Neural cell (in vitro differentiated cells): ENCODE measurements at regions not wholly inside any gene's neighbourhood (a gene's known extent, or its start where the extent isn't known, plus 50 kb on each side); places are given as distances from the start of the nearest gene placed in this dataset.

Source experiments
- H2AFZ ChIP-seq: fragments of 200-600, 300-800 bp; sonication (generic), shearing (Covaris generic); 2 replicates; pipeline ENCODE4 v1.6.0; 2014; ENCODE audit warnings: low read depth, mild to moderate bottlenecking, antibody characterized with exemption, low read length, moderate library complexity
- H3F3A ChIP-seq: fragments of 200-600 bp; shearing (Covaris generic); 2 replicates; pipeline ENCODE4 v1.6.1; 2016; ENCODE audit warnings: mild to moderate bottlenecking, moderate library complexity, mixed read lengths, antibody characterized with exemption, low read length; ENCODE audit not compliant: insufficient read depth, poor library complexity, severe bottlenecking
- H3K27ac ChIP-seq: fragments of 200-600, 300-800 bp; sonication (generic), shearing (Covaris generic); 2 replicates; pipeline ENCODE4 v1.5.1; 2014; ENCODE audit warnings: mild to moderate bottlenecking, low read length, moderate library complexity
- H3K27me3 ChIP-seq: fragments of 300-800, 200-600 bp; sonication (generic), shearing (Covaris generic); 2 replicates; pipeline ENCODE4 v1.6.0; 2014; ENCODE audit warnings: mild to moderate bottlenecking, low read depth, low read length, moderate library complexity; ENCODE audit not compliant: insufficient read depth
- H3K36me3 ChIP-seq: fragments of 300-800, 200-600 bp; sonication (generic), shearing (Covaris generic); 2 replicates; pipeline ENCODE4 v1.5.1; 2014; ENCODE audit warnings: mild to moderate bottlenecking, antibody characterized with exemption, low read length, moderate library complexity; ENCODE audit not compliant: insufficient read depth
- H3K4me2 ChIP-seq: fragments of 300-800, 200-600 bp; sonication (generic), shearing (Covaris generic); 2 replicates; pipeline ENCODE4 v1.6.0; 2014; ENCODE audit warnings: mild to moderate bottlenecking, low read length
- H3K4me3 ChIP-seq: fragments of 300-800, 200-600 bp; sonication (generic), shearing (Covaris generic); 2 replicates; pipeline ENCODE4 v1.5.1; 2014; ENCODE audit warnings: mild to moderate bottlenecking, low read length, moderate library complexity
- H3K79me2 ChIP-seq: fragments of 200-600 bp; shearing (Covaris generic); replicated peaks from 2 replicates; pipeline ENCODE4 v1.6.0; 2014; ENCODE audit warnings: mild to moderate bottlenecking, low read length, moderate library complexity; ENCODE audit not compliant: insufficient read depth
- H3K9ac ChIP-seq: fragments of 300-800, 200-600 bp; sonication (generic), shearing (Covaris generic); 2 replicates; pipeline ENCODE4 v1.6.1; 2016; ENCODE audit warnings: mild to moderate bottlenecking, low read length, mixed read lengths
- H3K9me2 ChIP-seq: fragments of 200-600 bp; shearing (Covaris generic); 2 replicates; pipeline ENCODE4 v1.6.1; 2016; ENCODE audit warnings: mild to moderate bottlenecking, low read length, mixed read lengths; ENCODE audit not compliant: insufficient read depth
- H3K9me3 ChIP-seq: fragments of 200-600, 300-800 bp; sonication (generic), shearing (Covaris generic); 2 replicates; pipeline ENCODE4 v1.6.1; 2016; ENCODE audit warnings: mild to moderate bottlenecking, mixed run types, low read length, moderate library complexity, mixed read lengths
- H4K20me1 ChIP-seq: fragments of 200-600 bp; shearing (Covaris generic); 2 replicates; pipeline ENCODE4 v1.6.1; 2016; ENCODE audit warnings: mild to moderate bottlenecking, mixed run types; ENCODE audit not compliant: insufficient read depth
- CTCF ChIP-seq: fragments of 450-650 bp; IDR thresholded peaks from 2 replicates; pipeline ENCODE4 v1.5.1; 2014; ENCODE audit warnings: antibody characterized with exemption, mild to moderate bottlenecking, moderate library complexity; ENCODE audit not compliant: poor library complexity, severe bottlenecking
- EP300 ChIP-seq: fragments of 450-650 bp; conservative IDR thresholded peaks from 2 replicates; pipeline ENCODE4 v1.6.1; 2014; ENCODE audit warnings: antibody characterized with exemption, mild to moderate bottlenecking, moderate library complexity; ENCODE audit not compliant: poor library complexity, severe bottlenecking
- EZH2 ChIP-seq: fragments of 200-600, 300-800 bp; shearing (Covaris generic), sonication (generic); IDR thresholded peaks from 2 replicates; pipeline ENCODE4 v1.6.1; 2014; ENCODE audit warnings: antibody characterized with exemption, low read length, borderline replicate concordance, mild to moderate bottlenecking; ENCODE audit not compliant: insufficient read depth, poor library complexity, severe bottlenecking
- MXI1 ChIP-seq: fragments of 450-650 bp; conservative IDR thresholded peaks from 2 replicates; pipeline ENCODE4 v1.6.1; 2014; ENCODE audit warnings: antibody characterized with exemption, mild to moderate bottlenecking; ENCODE audit not compliant: poor library complexity, severe bottlenecking
- POLR2AphosphoS5 ChIP-seq: IDR thresholded peaks from 2 replicates; pipeline ENCODE4 v1.6.1; 2012
- RAD21 ChIP-seq: fragments of 450-650 bp; conservative IDR thresholded peaks from 2 replicates; pipeline ENCODE4 v1.6.1; 2014; ENCODE audit warnings: antibody characterized with exemption, mild to moderate bottlenecking, moderate library complexity
- REST ChIP-seq: IDR thresholded peaks from 2 replicates; pipeline ENCODE4 v1.6.1; 2012; ENCODE audit warnings: borderline replicate concordance
- SMC3 ChIP-seq: fragments of 450-650 bp; conservative IDR thresholded peaks from 2 replicates; pipeline ENCODE4 v1.6.1; 2014; ENCODE audit warnings: antibody characterized with exemption, mild to moderate bottlenecking, moderate library complexity; ENCODE audit not compliant: poor library complexity
- TAF1 ChIP-seq: IDR thresholded peaks from 2 replicates; pipeline ENCODE4 v1.6.1; 2012; ENCODE audit warnings: low read depth

DNA sequence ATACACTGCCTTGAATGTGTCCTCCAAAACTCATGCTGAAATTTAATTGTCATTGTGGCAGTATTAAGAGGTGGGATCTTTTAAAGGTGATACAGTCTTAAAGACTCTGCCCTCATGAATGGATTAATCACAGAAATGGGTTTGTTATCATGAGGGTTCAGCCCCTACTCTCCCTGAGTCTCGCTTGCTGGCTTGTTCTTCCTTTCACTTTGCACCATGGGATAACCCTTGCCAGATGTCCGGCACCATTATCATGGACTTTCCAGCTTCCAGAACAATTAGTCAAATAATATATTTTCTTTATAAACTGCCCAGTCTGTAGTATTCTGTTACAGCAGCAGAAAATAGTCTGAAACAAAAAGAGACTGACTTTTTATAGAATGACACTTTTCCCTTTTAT is 67.9 kb upstream of the TENT5A start:
- H3K27me3 ChIP-seq: no peaks in the 10 kb centered on the region
- no peaks in the 10 kb centered on the region for H3K79me2 ChIP-seq
- no peaks in the 10 kb centered on the region for H3K9me3 ChIP-seq
- H3K4me2 ChIP-seq: no peak overlapping the region
- TF ChIP-seq SMC3: no peak
- no peak overlapping the region for H2AFZ ChIP-seq
- H3K27ac ChIP-seq: no peak overlapping the region
- no peak overlapping the region for H3K9ac ChIP-seq
- no peaks in the 10 kb centered on the region for H3F3A ChIP-seq
- H3K36me3 ChIP-seq: no peaks in the 10 kb centered on the region
- no peaks in the 10 kb centered on the region for H3K9me2 ChIP-seq
- H4K20me1 ChIP-seq: no peaks in the 10 kb centered on the region
- no peak overlapping the region for H3K4me3 ChIP-seq

GRCh38 chr6:81819767-81820166 is 67.3 kb upstream of the TENT5A start:
- Histone ChIP-seq H3K27me3 (no peaks in the 10 kb centered on the region), H2AFZ (no peak overlapping the region), H3F3A (no peaks in the 10 kb centered on the region), H3K79me2 (no peaks in the 10 kb centered on the region), H3K27ac (no peak overlapping the region), H4K20me1 (no peaks in the 10 kb centered on the region), H3K9me3 (no peaks in the 10 kb centered on the region), H3K9me2 (no peaks in the 10 kb centered on the region), H3K36me3 (no peaks in the 10 kb centered on the region), H3K4me3 (no peak overlapping the region), H3K4me2 (no peak overlapping the region), H3K9ac (no peak overlapping the region)
- TF ChIP-seq CTCF: no peak
- no peak for TF ChIP-seq MXI1
- TF ChIP-seq RAD21: no peak
- no peak for TF ChIP-seq REST

GRCh38 chr6:81818901-81819361 is 66.5 kb upstream of the TENT5A start:
- Histone ChIP-seq H3K4me2 (no peak overlapping the region), H3K27ac (no peak overlapping the region), H3K9ac (no peak overlapping the region), H2AFZ (no peak overlapping the region), H4K20me1 (no peaks in the 10 kb centered on the region), H3F3A (no peaks in the 10 kb centered on the region), H3K36me3 (no peaks in the 10 kb centered on the region), H3K27me3 (no peaks in the 10 kb centered on the region), H3K4me3 (no peak overlapping the region), H3K9me2 (no peaks in the 10 kb centered on the region), H3K9me3 (no peaks in the 10 kb centered on the region), H3K79me2 (no peaks in the 10 kb centered on the region)
- TF ChIP-seq REST (no peak), POLR2AphosphoS5 (no peak), RAD21 (no peak), MXI1 (no peak), TAF1 (no peak), EZH2 (no peak), EP300 (no peak), CTCF (no peak), SMC3 (no peak)
